H1 (cell line): ENCODE measurements at regions not wholly inside any gene's neighbourhood (a gene's known extent, or its start where the extent isn't known, plus 50 kb on each side); places are given as distances from the start of the nearest gene placed in this dataset.

Experiments used
- CTCF ChIA-PET: fragments of 300-600 bp; sonication (Branson Sonifier 250); formaldehyde crosslinking; loops from one replicate; lab custom pipeline; 2021; ENCODE audit not compliant: partially characterized antibody; lab: Charles Lee
- POLR2A ChIA-PET: fragments of 300-600 bp; sonication (Branson Sonifier 250); formaldehyde crosslinking; loops from one replicate; lab custom pipeline; 2021; ENCODE audit warnings: inconsistent platforms; ENCODE audit not compliant: partially characterized antibody; lab: Charles Lee
- DNase-seq, 2 experiments: peaks; one replicate each; pipeline versions ENCODE4 v3.0.0 to v3.0.0-alpha.2; 2010 to 2022; ENCODE audit warnings: low spot score in 2 of 2, low read depth in 1 of 2, mixed read lengths in 1 of 2
- FAIRE-seq: peaks from 2 replicates; lab custom pipeline; 2011; peaks lifted over from hg19 to GRCh38; lab: Jason Lieb, UNC
- H2AFZ ChIP-seq: 2 replicates; pipeline ENCODE4 v1.8.1; 2012; ENCODE audit warnings: low read length, inconsistent platforms
- H2AK5ac ChIP-seq: 2 replicates; pipeline ENCODE4 v1.6.1; 2013; ENCODE audit warnings: low read depth, low read length
- H2BK120ac ChIP-seq: replicated peaks from 2 replicates; pipeline ENCODE3; 2013; ENCODE audit warnings: low read depth, low read length, inconsistent platforms
- H2BK12ac ChIP-seq: 2 replicates; pipeline ENCODE4 v1.6.1; 2013; ENCODE audit warnings: low read depth, low read length
- H2BK15ac ChIP-seq: 2 replicates; pipeline ENCODE4 v1.6.1; 2013; ENCODE audit warnings: low read length
- H2BK20ac ChIP-seq: 2 replicates; pipeline ENCODE4 v1.6.1; 2013; ENCODE audit warnings: low read length
- H2BK5ac ChIP-seq: 2 replicates; pipeline ENCODE4 v1.6.1; 2013; ENCODE audit warnings: low read depth, low read length
- H3K14ac ChIP-seq: 2 replicates; pipeline ENCODE4 v1.6.1; 2013; ENCODE audit warnings: inconsistent platforms; ENCODE audit not compliant: insufficient read length
- H3K18ac ChIP-seq: 2 replicates; pipeline ENCODE4 v1.6.1; 2013; ENCODE audit warnings: low read length; ENCODE audit errors: extremely low read depth
- H3K23ac ChIP-seq: 2 replicates; pipeline ENCODE4 v1.6.1; 2013; ENCODE audit warnings: inconsistent platforms; ENCODE audit not compliant: insufficient read length
- H3K23me2 ChIP-seq: 2 replicates; pipeline ENCODE4 v1.6.1; 2013; ENCODE audit warnings: low read depth, low read length
- H3K27ac ChIP-seq: 2 replicates; pipeline ENCODE4 v1.6.1; 2011; ENCODE audit warnings: low read depth, low read length, inconsistent platforms
- H3K27me3 ChIP-seq, 4 experiments: replicated peaks in 1 of 4; 1 replicate in 1 of 4; 2 replicates in 3 of 4; pipeline versions ENCODE4 v1.6.1 to v1.8.1; 2011 to 2013; ENCODE audit warnings: low read length in 3 of 4, mild to moderate bottlenecking in 3 of 4, inconsistent platforms in 2 of 4, mixed read lengths in 2 of 4, moderate library complexity in 1 of 4; ENCODE audit not compliant: control insufficient read depth in 3 of 4, insufficient read depth in 3 of 4; ENCODE audit errors: extremely low read depth in 1 of 4
- H3K36me3 ChIP-seq, 4 experiments: 2 replicates each; pipeline versions ENCODE4 v1.6.1 to v1.8.1; 2011 to 2013; ENCODE audit warnings: mild to moderate bottlenecking in 4 of 4, low read length in 3 of 4, moderate library complexity in 2 of 4, control low read depth in 1 of 4, inconsistent platforms in 1 of 4; ENCODE audit not compliant: insufficient read depth in 4 of 4, control insufficient read depth in 2 of 4
- H3K4ac ChIP-seq: replicated peaks from 2 replicates; pipeline ENCODE3; 2013; ENCODE audit warnings: low read length, low read depth, mixed read lengths, inconsistent platforms; ENCODE audit not compliant: insufficient read length
- H3K4me1 ChIP-seq, 4 experiments: replicated peaks in 1 of 4; 1 replicate in 1 of 4; 2 replicates in 3 of 4; pipeline versions ENCODE4 v1.6.1 to v1.8.1; 2011 to 2013; ENCODE audit warnings: low read length in 3 of 4, inconsistent platforms in 2 of 4, mixed read lengths in 1 of 4; ENCODE audit not compliant: insufficient read depth in 4 of 4, control insufficient read depth in 3 of 4
- H3K4me2 ChIP-seq, 2 experiments: 2 replicates each; pipeline versions ENCODE4 v1.6.1 to v1.8.1; 2011 to 2013; ENCODE audit warnings: low read depth in 2 of 2, low read length in 2 of 2, control low read depth in 1 of 2, inconsistent platforms in 1 of 2, mild to moderate bottlenecking in 1 of 2; ENCODE audit not compliant: insufficient read depth in 1 of 2
- H3K4me3 ChIP-seq, 4 experiments: fragments of 200-600, 300-600 bp in 1 of 4; sonication (generic), shearing (Covaris generic), sonication (Bioruptor Twin) in 1 of 4; 2 replicates each; pipeline versions ENCODE4 v1.5.1 to v1.8.1; 2011 to 2016; ENCODE audit warnings: low read length in 4 of 4, low read depth in 3 of 4, control low read depth in 2 of 4, inconsistent platforms in 2 of 4, mild to moderate bottlenecking in 2 of 4, mixed read lengths in 1 of 4, moderate library complexity in 1 of 4; ENCODE audit not compliant: insufficient read depth in 2 of 4; ENCODE audit errors: extremely low read depth in 1 of 4
- H3K56ac ChIP-seq: replicated peaks from 2 replicates; pipeline ENCODE3; 2013; ENCODE audit warnings: low read depth, mild to moderate bottlenecking, mixed read lengths, low read length, inconsistent platforms; ENCODE audit not compliant: insufficient read length
- H3K79me1 ChIP-seq: 2 replicates; pipeline ENCODE4 v1.6.1; 2013; ENCODE audit warnings: low read depth, low read length, control low read depth
- H3K79me2 ChIP-seq, 2 experiments: 2 replicates each; pipeline versions ENCODE4 v1.6.1 to v1.8.1; 2012 to 2013; ENCODE audit warnings: low read length in 2 of 2, mild to moderate bottlenecking in 2 of 2, inconsistent platforms in 1 of 2; ENCODE audit not compliant: insufficient read depth in 2 of 2, control insufficient read depth in 1 of 2
- H3K9ac ChIP-seq, 4 experiments: replicated peaks in 1 of 4; 1 replicate in 1 of 4; 2 replicates in 3 of 4; pipeline versions ENCODE4 v1.6.1 to v1.8.1; 2011 to 2013; ENCODE audit warnings: low read depth in 3 of 4, low read length in 3 of 4, control low read depth in 2 of 4, mild to moderate bottlenecking in 2 of 4, moderate library complexity in 2 of 4, inconsistent platforms in 1 of 4; ENCODE audit errors: extremely low read depth in 1 of 4
- H3K9me3 ChIP-seq, 2 experiments: 2 replicates each; pipeline versions ENCODE4 v1.6.1 to v1.8.1; 2012 to 2013; ENCODE audit warnings: mild to moderate bottlenecking in 2 of 2, moderate library complexity in 2 of 2, control low read depth in 1 of 2, inconsistent platforms in 1 of 2, low read depth in 1 of 2, low read length in 1 of 2, mixed read lengths in 1 of 2; ENCODE audit not compliant: insufficient read depth in 2 of 2
- H4K20me1 ChIP-seq, 2 experiments: replicated peaks in 1 of 2; 2 replicates each; pipeline versions ENCODE3 to v1.8.1; 2011 to 2013; ENCODE audit warnings: inconsistent platforms in 2 of 2, low read length in 2 of 2, mild to moderate bottlenecking in 1 of 2; ENCODE audit not compliant: insufficient read depth in 2 of 2, control insufficient read depth in 1 of 2
- H4K5ac ChIP-seq: 2 replicates; pipeline ENCODE4 v1.6.1; 2013; ENCODE audit warnings: low read length, low read depth, mixed read lengths, inconsistent platforms; ENCODE audit not compliant: insufficient read length
- H4K8ac ChIP-seq: 2 replicates; pipeline ENCODE4 v1.8.0; 2013; ENCODE audit warnings: mild to moderate bottlenecking, moderate library complexity, low read length, inconsistent platforms; ENCODE audit not compliant: insufficient read depth; ENCODE audit errors: extremely low read depth
- H4K91ac ChIP-seq: replicated peaks from 2 replicates; pipeline ENCODE3; 2013; ENCODE audit warnings: low read length, mixed read lengths, inconsistent platforms; ENCODE audit not compliant: insufficient read length
- ASH2L ChIP-seq: fragments of 200-600, 300-600 bp; sonication (generic); IDR thresholded peaks from one replicate; pipeline ENCODE4 v1.7.1; 2017; ENCODE audit warnings: low read length
- BRCA1 ChIP-seq: IDR thresholded peaks from 2 replicates; pipeline ENCODE4 v1.6.1; 2012; ENCODE audit warnings: low read depth, low read length, improper control_type of control experiment
- CHD2 ChIP-seq: IDR thresholded peaks from 2 replicates; pipeline ENCODE4 v1.6.1; 2012; ENCODE audit warnings: low read length, improper control_type of control experiment
- GTF2F1 ChIP-seq: IDR thresholded peaks from 2 replicates; pipeline ENCODE4 v1.6.1; 2012; ENCODE audit warnings: low read depth, low read length, improper control_type of control experiment, borderline replicate concordance
- TAF1 ChIP-seq: IDR thresholded peaks from 2 replicates; pipeline ENCODE4 v1.6.1; 2011; ENCODE audit warnings: mild to moderate bottlenecking, low read depth, low read length
- TCF12 ChIP-seq: IDR thresholded peaks from 2 replicates; pipeline ENCODE4 v1.6.1; 2011; ENCODE audit warnings: low read depth, mild to moderate bottlenecking, low read length
- WGBS, 2 experiments: shearing (Covaris generic) in 1 of 2; methylation state at CpG; one replicate each; pipeline versions ENCODE4 v1.1.6 to v1.1.7; 2013 to 2015; ENCODE audit warnings: low lambda C conversion rate in 2 of 2, mixed read lengths in 2 of 2, inconsistent platforms in 1 of 2, low coverage in 1 of 2, missing lambda C conversion rate in 1 of 2; ENCODE audit not compliant: insufficient replicate concordance in 2 of 2, insufficient coverage in 1 of 2, insufficient read length in 1 of 2; ENCODE audit errors: extremely low coverage in 1 of 2, missing lambda C conversion rate in 1 of 2; 5-methylcytosine and 5-hydroxymethylcytosine counted together
- TF ChIP-seq, protein P1 (sequence below): IDR thresholded peaks from 2 replicates; pipeline ENCODE4 v1.6.1; 2012; ENCODE audit warnings: inconsistent platforms
- TF ChIP-seq, protein P2 (sequence below): IDR thresholded peaks from 2 replicates; pipeline ENCODE4 v1.6.1; 2012; ENCODE audit warnings: low read length, inconsistent platforms

DNA sequence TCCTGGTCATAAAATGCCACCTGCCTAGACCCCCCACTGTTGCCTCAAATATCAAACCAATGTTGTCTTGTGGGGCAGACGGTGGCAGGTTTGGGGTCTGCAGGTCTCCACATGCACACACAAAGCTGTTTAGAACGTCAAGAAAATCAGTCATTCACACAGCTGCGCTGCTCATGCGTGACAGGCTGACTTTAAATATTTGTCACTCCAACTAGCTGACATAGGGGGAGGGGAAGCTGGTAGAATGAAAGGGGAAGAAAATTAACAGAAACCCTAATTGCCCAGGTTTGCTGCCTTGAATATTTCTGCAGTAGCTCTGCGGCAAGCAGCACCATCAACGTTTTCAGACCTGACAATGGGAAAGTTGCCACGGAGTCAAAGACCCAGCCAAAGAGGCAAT lies 201.8 kb downstream of the ABHD5 start:
- no peak overlapping the region for H3K14ac ChIP-seq
- H4K20me1 ChIP-seq: no peaks in the 10 kb centered on the region
- peaks cover 0 to 7% (median under 1%) of the 10 kb centered on the region in 4 experiments; a peak in 6 of 7 replicates for H3K4me1 ChIP-seq
- FAIRE-seq (no peak), DNase-seq (no peak)
- TF ChIP-seq ASH2L (no peak), TAF1 (no peak), TCF12 (no peak), GTF2F1 (no peak), BRCA1 (no peak), CHD2 (no peak)
- TF ChIP-seq, protein P1, sequence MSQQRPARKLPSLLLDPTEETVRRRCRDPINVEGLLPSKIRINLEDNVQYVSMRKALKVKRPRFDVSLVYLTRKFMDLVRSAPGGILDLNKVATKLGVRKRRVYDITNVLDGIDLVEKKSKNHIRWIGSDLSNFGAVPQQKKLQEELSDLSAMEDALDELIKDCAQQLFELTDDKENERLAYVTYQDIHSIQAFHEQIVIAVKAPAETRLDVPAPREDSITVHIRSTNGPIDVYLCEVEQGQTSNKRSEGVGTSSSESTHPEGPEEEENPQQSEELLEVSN: no peak
- TF ChIP-seq, protein P2, sequence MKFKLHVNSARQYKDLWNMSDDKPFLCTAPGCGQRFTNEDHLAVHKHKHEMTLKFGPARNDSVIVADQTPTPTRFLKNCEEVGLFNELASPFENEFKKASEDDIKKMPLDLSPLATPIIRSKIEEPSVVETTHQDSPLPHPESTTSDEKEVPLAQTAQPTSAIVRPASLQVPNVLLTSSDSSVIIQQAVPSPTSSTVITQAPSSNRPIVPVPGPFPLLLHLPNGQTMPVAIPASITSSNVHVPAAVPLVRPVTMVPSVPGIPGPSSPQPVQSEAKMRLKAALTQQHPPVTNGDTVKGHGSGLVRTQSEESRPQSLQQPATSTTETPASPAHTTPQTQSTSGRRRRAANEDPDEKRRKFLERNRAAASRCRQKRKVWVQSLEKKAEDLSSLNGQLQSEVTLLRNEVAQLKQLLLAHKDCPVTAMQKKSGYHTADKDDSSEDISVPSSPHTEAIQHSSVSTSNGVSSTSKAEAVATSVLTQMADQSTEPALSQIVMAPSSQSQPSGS: no peak
- H3K9ac ChIP-seq: no peak overlapping the region
- H3K4ac ChIP-seq: no peak overlapping the region
- H2BK15ac ChIP-seq: no peak overlapping the region
- POLR2A ChIA-PET: no interaction called here
- no peak overlapping the region for H4K8ac ChIP-seq
- no peak overlapping the region for H2BK20ac ChIP-seq
- H3K4me3 ChIP-seq: no peak overlapping the region
- H2AK5ac ChIP-seq: no peak overlapping the region
- no peak overlapping the region for H3K23ac ChIP-seq
- H3K4me2 ChIP-seq: no peak overlapping the region
- no peaks in the 10 kb centered on the region for H3K79me1 ChIP-seq
- no peak overlapping the region for H2BK5ac ChIP-seq
- no peak overlapping the region for H2BK120ac ChIP-seq
- H3K9me3 ChIP-seq: no peaks in the 10 kb centered on the region
- H3K18ac ChIP-seq: no peak overlapping the region
- no peaks in the 10 kb centered on the region for H3K79me2 ChIP-seq
- WGBS, 2 experiments: 65% methylated on average over 7 of the region's 7 CpGs; no CpG with 5 or more reads in 1 of the 2 experiments
- no peak overlapping the region for H4K5ac ChIP-seq
- peaks cover 0 to 2% (median 0%) of the 10 kb centered on the region in 4 experiments; a peak in 2 of 7 replicates for H3K27me3 ChIP-seq
- H2AFZ ChIP-seq: no peak overlapping the region
- no peak overlapping the region for H3K27ac ChIP-seq
- no peak overlapping the region for H3K56ac ChIP-seq
- peaks cover 8% of the 10 kb centered on the region for H3K23me2 ChIP-seq
- CTCF ChIA-PET: interaction anchor here (0.8 to 2.5 kb wide), 3 partner anchors 8 to 13 kb away, joined by 4 to 9 read pairs (median 4); no protein-coding TSS in a partner anchor
- H4K91ac ChIP-seq: no peak overlapping the region
- H2BK12ac ChIP-seq: no peak overlapping the region
- no peaks in the 10 kb centered on the region for H3K36me3 ChIP-seq
